Smooth muscle cell (in vitro differentiated cells): ENCODE measurements at regions not wholly inside any gene's neighbourhood (a gene's known extent, or its start where the extent isn't known, plus 50 kb on each side); places are given as distances from the start of the nearest gene placed in this dataset.

Experiments used
- DNase-seq: peaks from one replicate; lab custom pipeline; 2025; ENCODE audit not compliant: unreplicated experiment; lab: John Stamatoyannopoulos, UW
- H2AFZ ChIP-seq: fragments of 200-600 bp; sonication (generic); 2 replicates; pipeline ENCODE4 v1.6.0; 2016; ENCODE audit warnings: antibody characterized with exemption, low read depth, mild to moderate bottlenecking
- H3F3A ChIP-seq: fragments of 200-600 bp; sonication (generic); 2 replicates; pipeline ENCODE4 v1.6.0; 2017; ENCODE audit warnings: antibody characterized with exemption, low read depth
- H3K27ac ChIP-seq: fragments of 200-600 bp; sonication (generic); 2 replicates; pipeline ENCODE4 v1.5.1; 2016; ENCODE audit warnings: low read depth, mild to moderate bottlenecking
- H3K27me3 ChIP-seq: fragments of 200-600 bp; sonication (generic); 2 replicates; pipeline ENCODE4 v1.6.1; 2016; ENCODE audit warnings: low read depth, mild to moderate bottlenecking
- H3K36me3 ChIP-seq: fragments of 200-600 bp; sonication (generic); 2 replicates; pipeline ENCODE4 v1.5.1; 2016; ENCODE audit warnings: low read depth
- H3K4me1 ChIP-seq: fragments of 200-600 bp; sonication (generic); 2 replicates; pipeline ENCODE4 v1.5.1; 2016; ENCODE audit warnings: low read depth
- H3K4me2 ChIP-seq: fragments of 200-600 bp; sonication (generic); 2 replicates; pipeline ENCODE4 v1.6.0; 2016; ENCODE audit warnings: mild to moderate bottlenecking
- H3K4me3 ChIP-seq: fragments of 200-600 bp; sonication (generic); 2 replicates; pipeline ENCODE4 v1.5.1; 2016; ENCODE audit warnings: mild to moderate bottlenecking
- H3K79me2 ChIP-seq: fragments of 200-600 bp; sonication (generic); 2 replicates; pipeline ENCODE4 v1.6.0; 2016; ENCODE audit warnings: low read depth, mild to moderate bottlenecking
- H3K9ac ChIP-seq: fragments of 200-600 bp; sonication (generic); 2 replicates; pipeline ENCODE4 v1.6.0; 2016; ENCODE audit warnings: low read depth
- H3K9me3 ChIP-seq: fragments of 200-600 bp; sonication (generic); replicated peaks from 2 replicates; pipeline ENCODE4 v1.5.1; 2016; ENCODE audit warnings: low read depth
- H4K20me1 ChIP-seq: fragments of 200-600 bp; sonication (generic); 2 replicates; pipeline ENCODE4 v1.6.0; 2016; ENCODE audit warnings: low read depth
- CTCF ChIP-seq: fragments of 200-600 bp; sonication (generic); IDR thresholded peaks from 2 replicates; pipeline ENCODE4 v1.5.1; 2017; ENCODE audit warnings: borderline replicate concordance, mild to moderate bottlenecking, antibody characterized with exemption; ENCODE audit not compliant: insufficient read depth, poor library complexity, severe bottlenecking
- WGBS: methylation state at CpG from one replicate; pipeline ENCODE4 v1.1.7; 2016; ENCODE audit warnings: low lambda C conversion rate; 5-methylcytosine and 5-hydroxymethylcytosine counted together

- Histone ChIP-seq H3K4me1 (no peaks in the 10 kb centered on the region), H3K27ac (no peak overlapping the region), H3K4me2 (no peak overlapping the region), H4K20me1 (no peaks in the 10 kb centered on the region), H3K79me2 (no peaks in the 10 kb centered on the region), H3F3A (no peaks in the 10 kb centered on the region), H3K27me3 (no peaks in the 10 kb centered on the region), H3K9me3 (no peaks in the 10 kb centered on the region), H2AFZ (no peak overlapping the region), H3K9ac (no peak overlapping the region), H3K4me3 (no peak overlapping the region), H3K36me3 (no peaks in the 10 kb centered on the region)
- no peak for TF ChIP-seq CTCF
- WGBS: 97% methylated on average over 1 of the region's 1 CpG
- DNase-seq: no peak
Observed at GRCh38 chr4:170526471-170526870, 436.7 kb upstream of the AADAT start.

- Histone ChIP-seq H3K36me3 (no peaks in the 10 kb centered on the region), H3F3A (no peaks in the 10 kb centered on the region), H3K4me3 (no peak overlapping the region), H3K27me3 (no peaks in the 10 kb centered on the region), H3K27ac (no peak overlapping the region), H3K9me3 (no peaks in the 10 kb centered on the region), H4K20me1 (no peaks in the 10 kb centered on the region), H3K79me2 (no peaks in the 10 kb centered on the region), H3K4me2 (no peak overlapping the region), H2AFZ (no peak overlapping the region), H3K4me1 (no peaks in the 10 kb centered on the region), H3K9ac (no peak overlapping the region)
- no peak for DNase-seq
- 91% methylated on average over 5 of the region's 5 CpGs for WGBS
- TF ChIP-seq CTCF: no peak
Observed at GRCh38 chr4:170522427-170522970, 432.7 kb upstream of the AADAT start.

GRCh38 chr4:170497689-170498088 lies 407.9 kb upstream of the AADAT start:
- H3K4me1 ChIP-seq: no peaks in the 10 kb centered on the region
- H3K9ac ChIP-seq: no peak overlapping the region
- H3K4me3 ChIP-seq: no peak overlapping the region
- no peak overlapping the region for H3K4me2 ChIP-seq
- H3K79me2 ChIP-seq: no peaks in the 10 kb centered on the region
- no peak for DNase-seq
- no peaks in the 10 kb centered on the region for H3K9me3 ChIP-seq
- H3K27me3 ChIP-seq: no peaks in the 10 kb centered on the region
- H2AFZ ChIP-seq: peak overlapping the region; percentile 50
- H3F3A ChIP-seq: no peaks in the 10 kb centered on the region
- H4K20me1 ChIP-seq: no peaks in the 10 kb centered on the region
- no peaks in the 10 kb centered on the region for H3K36me3 ChIP-seq
- 94% methylated on average over 1 of the region's 1 CpG for WGBS
- no peak for TF ChIP-seq CTCF
- no peak overlapping the region for H3K27ac ChIP-seq

- H3K27me3 ChIP-seq: no peaks in the 10 kb centered on the region
- peak overlapping the region; percentile 50 for H2AFZ ChIP-seq
- H3F3A ChIP-seq: no peaks in the 10 kb centered on the region
- no peaks in the 10 kb centered on the region for H3K9me3 ChIP-seq
- no peak overlapping the region for H3K27ac ChIP-seq
- DNase-seq: no peak
- H3K4me1 ChIP-seq: no peaks in the 10 kb centered on the region
- no peaks in the 10 kb centered on the region for H4K20me1 ChIP-seq
- no peak overlapping the region for H3K4me2 ChIP-seq
- TF ChIP-seq CTCF: no peak
- no peaks in the 10 kb centered on the region for H3K79me2 ChIP-seq
- no peaks in the 10 kb centered on the region for H3K36me3 ChIP-seq
- no peak overlapping the region for H3K9ac ChIP-seq
- H3K4me3 ChIP-seq: no peak overlapping the region
- 90% methylated on average over 12 of the region's 12 CpGs for WGBS
Observed at GRCh38 chr4:170497112-170497511, 407.4 kb upstream of the AADAT start.
